ENCODE measurements at regions not wholly inside any gene's neighbourhood (a gene's known extent, or its start where the extent isn't known, plus 50 kb on each side); places are given as distances from the start of the nearest gene placed in this dataset.

GRCh38 chr16:86708431-86708830, 130.1 kb downstream of the FOXL1 start:
- intact Hi-C loops (cut with micrococcal nuclease) = no loop called here
- DNase-seq (no peak), ATAC-seq (no peak)

DNA sequence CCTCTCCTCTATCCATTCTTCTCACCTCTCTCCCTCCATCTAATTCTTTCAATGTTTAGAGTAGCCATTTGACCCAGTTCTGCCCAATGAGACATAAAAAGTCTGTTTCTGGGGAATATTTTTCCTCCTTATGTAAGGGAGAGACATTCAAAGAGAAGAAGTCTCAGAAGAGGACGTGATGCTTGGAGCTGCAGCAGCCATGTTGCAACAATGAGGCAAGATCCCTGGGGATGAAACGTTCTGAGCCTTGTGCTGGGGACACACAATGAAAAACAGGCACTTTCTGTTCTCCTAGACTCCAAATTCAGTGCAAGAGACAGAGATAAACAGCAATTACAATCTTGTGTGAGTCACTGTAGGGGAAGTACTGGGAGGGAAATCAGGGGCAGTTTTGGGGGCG, 130.8 kb downstream of the FOXL1 start:
- no peak for ATAC-seq
- no peak for DNase-seq
- intact Hi-C loops (cut with micrococcal nuclease) = no loop called here

- intact Hi-C loops (cut with micrococcal nuclease) = no loop called here
- DNase-seq (no peak), ATAC-seq (no peak)
These were observed 131.7 kb downstream of the FOXL1 start for GRCh38 chr16:86709902-86710601.

DNA sequence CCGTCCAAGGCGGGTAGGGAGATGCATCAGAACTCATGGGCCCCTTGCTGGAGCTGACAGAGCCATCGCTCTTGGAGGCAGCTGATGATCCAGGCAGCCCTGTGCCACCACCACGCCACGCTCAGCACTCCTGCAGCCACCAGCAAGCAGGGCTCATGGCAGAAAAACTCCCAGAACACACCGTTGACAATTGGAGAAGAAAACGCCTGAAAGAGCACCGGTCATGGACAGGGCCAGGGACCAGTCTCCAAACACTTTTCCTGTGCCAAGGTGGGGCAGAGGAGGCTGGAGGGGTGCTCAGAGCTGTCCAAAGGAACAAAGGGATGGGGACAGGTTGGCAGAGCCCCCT, 132.2 kb downstream of the FOXL1 start:
- DNase-seq (no peak), ATAC-seq (no peak)
- intact Hi-C loops (cut with micrococcal nuclease) = no loop called here

DNA sequence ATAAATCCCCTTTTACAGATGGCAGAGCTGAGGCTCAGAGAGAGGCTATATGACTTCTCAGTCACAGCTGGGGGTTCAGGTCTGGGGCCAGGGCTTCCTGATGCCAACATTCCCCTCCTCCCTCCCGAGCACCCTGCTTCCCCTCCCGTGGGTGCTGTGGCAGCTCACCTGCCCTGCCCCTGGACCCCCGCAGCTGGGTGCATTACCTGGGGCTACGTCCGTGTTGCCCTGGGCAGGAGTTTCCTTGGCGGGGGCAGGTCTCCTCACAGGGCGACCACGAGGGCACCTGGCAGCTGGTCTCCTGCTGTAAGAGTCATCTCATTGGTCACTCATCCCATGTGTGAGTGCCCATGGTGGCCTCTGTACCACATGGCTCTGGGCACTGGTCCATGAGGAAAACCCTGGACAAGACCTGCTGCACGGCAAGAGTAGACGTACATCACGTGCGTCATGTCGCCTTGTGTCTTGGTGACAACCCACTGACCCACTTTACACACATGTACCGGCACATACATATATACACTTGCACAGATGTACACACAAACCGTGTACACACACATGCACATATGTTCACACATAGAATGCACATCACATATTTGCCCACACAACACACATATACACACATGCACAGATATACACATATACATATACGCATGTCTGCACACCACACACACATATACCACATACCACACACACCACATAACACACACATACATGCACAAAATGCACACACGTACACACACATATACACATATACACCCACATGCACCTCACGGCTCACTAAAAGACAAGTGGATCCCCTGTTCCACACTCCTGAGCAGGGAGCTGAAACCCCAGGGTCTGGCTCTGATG, 134.0 kb downstream of the FOXL1 start:
- intact Hi-C loops (cut with micrococcal nuclease) = no loop called here
- ATAC-seq (no peak), DNase-seq (no peak)

DNA sequence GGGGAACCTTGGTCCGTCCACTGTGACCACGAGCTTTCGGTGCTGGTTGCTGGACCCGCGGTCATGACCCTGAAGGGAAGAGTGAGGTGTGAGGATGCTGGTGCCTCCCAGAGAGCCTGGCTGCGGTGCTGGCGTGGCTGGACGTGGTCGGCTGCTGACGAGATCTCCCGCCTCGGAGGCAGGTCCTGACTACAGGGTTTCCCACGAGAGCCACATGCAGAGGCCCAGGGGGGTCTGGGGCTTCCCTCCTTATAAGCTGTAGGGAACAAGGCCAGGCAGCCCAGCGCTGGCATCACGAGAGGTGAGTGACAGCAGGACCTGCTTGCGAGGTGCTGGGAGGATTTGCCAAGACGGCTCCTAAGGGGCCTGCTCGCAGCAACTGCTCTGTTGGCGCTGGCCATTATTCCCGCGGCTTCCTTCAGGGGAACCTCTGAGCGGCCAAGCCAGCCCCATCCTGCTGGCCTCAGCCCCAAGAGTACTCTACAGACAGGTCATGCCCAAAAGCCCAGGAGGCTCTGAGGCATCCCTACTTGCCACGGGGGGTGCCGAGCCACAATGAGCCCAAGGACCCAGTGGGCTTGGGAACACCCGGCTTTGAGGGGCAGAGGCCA, 134.8 kb downstream of the FOXL1 start:
- no peak for DNase-seq
- intact Hi-C loops (cut with micrococcal nuclease) = no loop called here
- no peak for ATAC-seq

GRCh38 chr16:86714166-86714565, 135.8 kb downstream of the FOXL1 start:
- intact Hi-C loops (cut with micrococcal nuclease) = no loop called here
- DNase-seq = no peak
- no peak for ATAC-seq

- DNase-seq = no peak
- intact Hi-C loops (cut with micrococcal nuclease) = no loop called here
These were observed 138.3 kb downstream of the FOXL1 start for GRCh38 chr16:86716649-86717048.

GRCh38 chr16:86718118-86718517, 139.8 kb downstream of the FOXL1 start:
- DNase-seq (no peak), ATAC-seq (no peak)
- intact Hi-C loops (cut with micrococcal nuclease) = no loop called here

More at GRCh38 chr16:86716649-86717048, 138.3 kb downstream of the FOXL1 start:
- no peak for ATAC-seq

DNA sequence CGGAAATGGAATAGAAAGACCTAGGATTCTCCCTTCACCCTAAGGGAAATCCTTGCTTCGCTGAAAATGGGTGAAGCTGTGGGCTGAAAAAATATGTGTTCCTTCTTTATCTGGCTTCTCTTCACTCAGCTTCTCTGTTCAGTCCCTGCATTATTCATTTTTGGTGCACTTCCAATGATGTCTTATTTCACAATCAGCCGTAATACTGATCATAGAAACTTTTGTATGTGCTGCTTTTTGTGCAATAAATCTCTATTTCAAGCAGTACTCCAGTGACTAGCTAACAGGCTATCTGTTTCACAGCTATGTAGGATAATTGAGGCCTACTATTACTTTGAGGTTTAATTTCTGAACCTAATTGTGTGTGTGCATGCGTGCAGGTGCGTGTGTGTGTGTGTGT, 144.6 kb downstream of the FOXL1 start:
- ATAC-seq (peak; percentile 66), DNase-seq (no peak)
- intact Hi-C loops (cut with micrococcal nuclease) = no loop called here

DNA sequence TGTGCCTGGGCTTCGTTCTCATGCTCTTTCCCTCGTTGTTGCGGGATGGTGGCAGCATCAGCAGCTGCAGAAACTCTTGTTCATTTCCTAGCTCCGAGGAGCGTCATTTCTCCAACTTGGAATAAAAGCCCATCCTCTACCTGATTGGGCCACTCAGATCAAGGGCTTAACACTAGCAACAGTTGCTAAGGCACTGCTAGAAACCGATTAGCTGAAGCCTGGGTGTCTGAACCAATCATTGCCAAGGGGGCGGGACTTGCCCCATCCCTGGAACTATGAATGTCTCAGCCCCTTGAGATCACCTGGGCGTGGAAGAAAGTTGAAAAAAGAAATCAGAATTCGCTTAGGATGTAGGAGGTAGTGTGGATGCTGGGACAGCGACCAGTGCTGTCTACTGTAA, 145.3 kb downstream of the FOXL1 start:
- intact Hi-C loops (cut with micrococcal nuclease) = no loop called here
- no peak for ATAC-seq
- DNase-seq = no peak

DNA sequence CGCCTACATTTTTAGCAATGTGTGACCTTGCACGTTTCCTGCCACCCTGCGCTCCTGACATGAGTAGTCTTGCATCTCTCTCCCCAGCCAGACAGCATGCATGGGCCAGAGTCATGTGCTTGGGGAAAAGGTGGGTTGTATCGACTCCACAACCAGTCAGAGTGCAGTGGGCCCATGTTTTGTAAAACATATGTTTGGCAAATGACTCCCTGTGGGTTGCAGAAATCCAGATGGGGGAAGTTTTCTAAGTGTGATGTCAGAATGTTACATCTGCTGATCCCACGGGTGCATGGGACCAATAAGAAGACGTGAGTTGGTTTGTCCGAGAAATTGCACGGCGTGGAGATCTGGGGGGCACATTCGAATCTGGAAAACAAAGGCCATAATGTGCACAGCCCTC, 147.1 kb downstream of the FOXL1 start:
- no peak for ATAC-seq
- intact Hi-C loops (cut with micrococcal nuclease) = no loop called here
- DNase-seq = no peak

- intact Hi-C loops (cut with micrococcal nuclease) = no loop called here
- ATAC-seq (no peak), DNase-seq (no peak)
These were observed 148.0 kb downstream of the FOXL1 start for GRCh38 chr16:86726340-86726739.

DNA sequence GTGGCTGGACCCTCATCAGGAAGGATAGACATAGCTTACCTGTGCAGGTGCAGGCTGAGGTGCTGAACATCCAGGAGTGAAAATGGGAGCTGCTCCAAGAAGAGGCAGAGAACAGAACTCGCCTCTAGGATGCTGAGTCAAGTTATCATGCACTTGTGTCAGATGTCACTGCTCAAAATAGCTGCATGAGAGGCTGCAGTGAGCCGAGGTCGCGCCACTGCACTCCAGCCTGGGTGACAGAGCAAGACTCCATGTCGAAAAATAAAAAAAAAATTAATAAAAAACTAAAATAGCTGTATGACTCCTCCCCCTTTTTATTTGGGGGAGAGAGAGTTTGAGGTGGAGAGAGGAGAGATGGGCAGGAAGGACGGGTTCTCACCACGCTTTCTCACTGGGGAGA, 148.8 kb downstream of the FOXL1 start:
- ATAC-seq (peak; percentile 90), DNase-seq (no peak)
- intact Hi-C loops (cut with micrococcal nuclease) = no loop called here

GRCh38 chr16:86727632-86728031, 149.3 kb downstream of the FOXL1 start:
- intact Hi-C loops (cut with micrococcal nuclease) = no loop called here
- ATAC-seq (no peak), DNase-seq (no peak)

DNA sequence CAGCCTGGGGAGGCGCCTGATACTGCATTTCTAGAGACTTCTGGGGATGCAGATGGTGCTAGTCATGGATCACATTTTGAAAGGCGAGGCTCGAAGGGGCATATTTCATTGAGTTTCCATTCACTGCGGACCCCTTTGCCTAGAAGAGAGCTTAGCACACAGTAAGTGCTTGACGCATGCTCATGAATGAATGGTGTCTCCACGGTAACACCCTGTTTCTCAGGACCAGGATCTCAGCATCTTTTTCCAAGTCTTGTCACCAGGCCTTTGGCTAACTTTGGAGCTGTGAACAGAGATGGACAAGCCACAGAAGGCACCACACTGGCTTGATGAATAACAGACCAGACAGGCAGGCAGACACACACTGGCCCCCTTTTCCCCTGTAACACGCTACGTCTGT, 151.3 kb downstream of the FOXL1 start:
- ATAC-seq (no peak), DNase-seq (no peak)
- intact Hi-C loops (cut with micrococcal nuclease) = no loop called here

GRCh38 chr16:86730086-86730485, 151.7 kb downstream of the FOXL1 start:
- intact Hi-C loops (cut with micrococcal nuclease) = no loop called here
- ATAC-seq (no peak), DNase-seq (no peak)

GRCh38 chr16:86730597-86730996, 152.2 kb downstream of the FOXL1 start:
- intact Hi-C loops (cut with micrococcal nuclease) = no loop called here

DNA sequence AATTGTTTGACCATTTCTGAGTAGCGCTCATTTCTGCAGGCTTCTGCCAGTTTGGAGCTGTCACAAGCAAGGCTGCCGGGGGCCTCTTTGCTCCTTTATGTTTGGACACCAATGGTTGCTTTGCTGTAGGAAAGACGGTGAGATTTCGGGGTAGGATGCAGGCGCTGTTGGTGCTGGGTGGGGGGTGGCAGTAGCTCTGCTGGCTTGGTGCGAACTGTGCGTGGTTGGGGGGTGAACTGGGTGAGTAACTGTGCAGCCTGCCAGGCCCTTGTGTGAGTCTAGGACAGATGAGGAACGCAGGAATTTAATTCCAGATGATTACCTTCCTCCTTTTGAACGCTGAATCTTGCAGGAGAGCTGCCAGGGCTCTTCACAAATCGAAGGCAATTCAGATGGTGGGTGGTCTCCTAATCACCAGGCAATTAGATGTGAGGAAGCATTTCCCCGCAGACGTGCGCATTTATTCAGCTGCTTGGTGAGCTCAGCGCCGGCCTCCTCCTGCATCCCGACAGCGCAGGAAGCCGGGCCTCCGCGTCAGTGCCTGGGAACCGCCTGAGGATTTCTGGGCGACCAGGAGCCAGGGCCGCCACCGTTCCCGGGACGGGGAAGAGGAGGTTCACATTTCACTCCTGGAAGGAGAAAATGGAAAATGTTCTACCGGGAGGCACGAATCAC, 154.4 kb downstream of the FOXL1 start:
- intact Hi-C loops (cut with micrococcal nuclease) = no loop called here
- DNase-seq (no peak), ATAC-seq (peak; percentile 27)

More at GRCh38 chr16:86730597-86730996, 152.2 kb downstream of the FOXL1 start:
- ATAC-seq (no peak), DNase-seq (no peak)

Data from left ventricle myocardium superior (tissue), 1 donor.